ENCODE measurements at regions not wholly inside any gene's neighbourhood (a gene's known extent, or its start where the extent isn't known, plus 50 kb on each side); places are given as distances from the start of the nearest gene placed in this dataset.

GRCh38 chr7:134375206-134375605 lies 58.5 kb upstream of the SLC35B4 start:
- TF ChIP-seq POLR2A (IDR thresholded peaks at IDR 0.05; ENCODE audit: low read depth, low read length): no peak
- TF ChIP-seq CTCF (conservative IDR thresholded peaks at IDR 0.05; ENCODE audit: low read depth, low read length): no peak
- no peak for TF ChIP-seq USF2 (IDR thresholded peaks at IDR 0.05; ENCODE audit: low read depth, low read length)
- no peak for TF ChIP-seq CEBPB (IDR thresholded peaks at IDR 0.05; ENCODE audit: low read depth, low read length)
- no peak for TF ChIP-seq ELK1 (IDR thresholded peaks at IDR 0.05; ENCODE audit: borderline replicate concordance, low read depth, low read length)
- no peak for TF ChIP-seq FOS (IDR thresholded peaks at IDR 0.05; ENCODE audit: low read depth, low read length)
- TF ChIP-seq BHLHE40 (IDR thresholded peaks at IDR 0.05; ENCODE audit: low read depth, low read length): no peak
- no peak for TF ChIP-seq RAD21 (IDR thresholded peaks at IDR 0.05; ENCODE audit: low read length)
- no peak for TF ChIP-seq RCOR1 (IDR thresholded peaks at IDR 0.05; ENCODE audit: insufficient replicate concordance, low read length)
- TF ChIP-seq CHD1 (IDR thresholded peaks at IDR 0.05; ENCODE audit: low read depth, low read length): no peak
- TF ChIP-seq MAFK (IDR thresholded peaks at IDR 0.05; ENCODE audit: low read depth, low read length): no peak
